ENCODE measurements at regions not wholly inside any gene's neighbourhood (a gene's known extent, or its start where the extent isn't known, plus 50 kb on each side); places are given as distances from the start of the nearest gene placed in this dataset.

GRCh38 chr4:43742083-43742482, 706.5 kb downstream of the KCTD8 start:
- in situ Hi-C loops (cut with MboI; ENCODE audit: low sequenced_read_pairs, unreplicated experiment): no loop called here
- no peak for DNase-seq (ENCODE audit: low spot score)
- TF ChIP-seq, protein P1, sequence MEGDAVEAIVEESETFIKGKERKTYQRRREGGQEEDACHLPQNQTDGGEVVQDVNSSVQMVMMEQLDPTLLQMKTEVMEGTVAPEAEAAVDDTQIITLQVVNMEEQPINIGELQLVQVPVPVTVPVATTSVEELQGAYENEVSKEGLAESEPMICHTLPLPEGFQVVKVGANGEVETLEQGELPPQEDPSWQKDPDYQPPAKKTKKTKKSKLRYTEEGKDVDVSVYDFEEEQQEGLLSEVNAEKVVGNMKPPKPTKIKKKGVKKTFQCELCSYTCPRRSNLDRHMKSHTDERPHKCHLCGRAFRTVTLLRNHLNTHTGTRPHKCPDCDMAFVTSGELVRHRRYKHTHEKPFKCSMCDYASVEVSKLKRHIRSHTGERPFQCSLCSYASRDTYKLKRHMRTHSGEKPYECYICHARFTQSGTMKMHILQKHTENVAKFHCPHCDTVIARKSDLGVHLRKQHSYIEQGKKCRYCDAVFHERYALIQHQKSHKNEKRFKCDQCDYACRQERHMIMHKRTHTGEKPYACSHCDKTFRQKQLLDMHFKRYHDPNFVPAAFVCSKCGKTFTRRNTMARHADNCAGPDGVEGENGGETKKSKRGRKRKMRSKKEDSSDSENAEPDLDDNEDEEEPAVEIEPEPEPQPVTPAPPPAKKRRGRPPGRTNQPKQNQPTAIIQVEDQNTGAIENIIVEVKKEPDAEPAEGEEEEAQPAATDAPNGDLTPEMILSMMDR (IDR thresholded peaks at IDR 0.05; ENCODE audit: borderline replicate concordance, control extremely low read depth, extremely low read depth, insufficient read depth, missing control alignments): no peak

DNA sequence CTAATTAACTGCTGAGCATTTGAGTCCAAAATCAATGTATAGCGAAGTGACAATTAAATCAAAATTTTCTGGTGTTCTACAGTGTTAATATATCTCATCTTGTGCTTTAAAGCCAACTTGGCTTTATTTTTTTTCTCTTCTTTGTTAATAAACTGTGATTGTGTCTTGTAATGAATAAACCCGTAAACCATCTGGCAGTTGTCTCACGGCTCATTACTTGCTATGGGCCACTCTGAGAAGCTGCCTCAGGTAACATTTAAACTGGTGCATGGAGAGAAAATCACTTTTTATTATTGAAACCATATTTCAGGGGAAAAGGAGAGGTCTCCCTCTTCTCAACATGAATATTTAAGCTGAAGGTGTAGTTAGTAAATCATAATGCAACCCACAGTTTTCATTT, 694.0 kb downstream of the KCTD8 start:
- in situ Hi-C loops (cut with MboI; ENCODE audit: low sequenced_read_pairs, unreplicated experiment): loop anchor here (25.0 kb wide), 2 partner anchors 108 to 617 kb away; no protein-coding TSS in a partner anchor
- DNase-seq (ENCODE audit: low spot score): no peak

DNA sequence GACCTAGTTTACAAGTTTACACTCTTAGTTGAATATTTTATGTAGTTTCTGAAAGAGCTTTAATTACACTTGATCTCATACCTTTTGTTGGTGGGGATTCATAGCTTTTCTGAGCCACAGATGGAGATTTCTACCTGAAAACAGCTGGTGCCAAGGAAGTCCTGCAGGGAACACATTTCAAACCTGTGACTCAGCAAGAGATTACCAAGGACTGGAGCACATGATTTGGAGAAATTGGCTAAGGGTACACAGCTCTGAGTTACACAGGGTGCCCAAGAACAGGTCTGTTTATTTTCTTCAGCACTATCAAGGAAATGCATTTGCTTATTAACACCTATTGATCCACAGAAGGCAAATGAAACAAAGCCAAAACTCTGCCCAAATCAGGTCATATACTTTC, 691.5 kb downstream of the KCTD8 start:
- in situ Hi-C loops (cut with MboI; ENCODE audit: low sequenced_read_pairs, unreplicated experiment): loop anchor here (25.0 kb wide), 2 partner anchors 105 to 620 kb away; no protein-coding TSS in a partner anchor
- DNase-seq (ENCODE audit: low spot score): no peak
- TF ChIP-seq, protein P1 (IDR thresholded peaks at IDR 0.05; ENCODE audit: borderline replicate concordance, control extremely low read depth, extremely low read depth, insufficient read depth, missing control alignments): no peak

More for the DNA sequence above, 694.0 kb downstream of the KCTD8 start:
- TF ChIP-seq, protein P1 (IDR thresholded peaks at IDR 0.05; ENCODE audit: borderline replicate concordance, control extremely low read depth, extremely low read depth, insufficient read depth, missing control alignments): no peak

- in situ Hi-C loops (cut with MboI; ENCODE audit: low sequenced_read_pairs, unreplicated experiment): loop anchor here (25.0 kb wide), 2 partner anchors 103 to 622 kb away; no protein-coding TSS in a partner anchor
- TF ChIP-seq, protein P1 (IDR thresholded peaks at IDR 0.05; ENCODE audit: borderline replicate concordance, control extremely low read depth, extremely low read depth, insufficient read depth, missing control alignments): no peak
- no peak for DNase-seq (ENCODE audit: low spot score)
Measured at GRCh38 chr4:43758836-43759235, 689.8 kb downstream of the KCTD8 start.

DNA sequence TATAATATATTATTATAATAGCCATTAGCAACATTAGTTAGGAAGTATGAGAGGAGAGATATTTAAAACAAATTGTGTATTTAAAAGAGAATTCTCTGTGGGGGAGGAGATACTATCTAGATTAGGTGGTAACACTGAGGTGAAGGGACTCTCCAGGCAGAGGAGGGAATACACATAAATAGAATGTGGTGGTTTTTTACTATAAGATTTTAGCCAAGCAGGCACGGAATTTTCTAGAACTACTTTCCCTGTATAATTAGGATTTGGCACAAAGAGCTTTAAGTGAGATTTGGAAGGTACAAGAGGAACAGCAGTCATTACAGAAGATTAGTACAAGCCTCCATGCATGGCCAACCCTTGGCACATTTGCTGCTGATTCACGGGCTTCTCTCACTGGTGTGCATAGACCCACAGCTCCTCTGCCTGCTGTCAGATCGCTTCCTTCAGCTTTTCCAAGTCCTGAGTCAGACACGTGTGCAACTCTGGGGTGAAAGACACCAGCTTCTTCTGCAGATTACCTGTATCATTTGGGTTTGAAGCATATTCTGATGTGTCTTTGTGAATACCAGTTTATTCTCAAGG, 685.5 kb downstream of the KCTD8 start:
- TF ChIP-seq, protein P1 (IDR thresholded peaks at IDR 0.05; ENCODE audit: borderline replicate concordance, control extremely low read depth, extremely low read depth, insufficient read depth, missing control alignments): no peak
- in situ Hi-C loops (cut with MboI; ENCODE audit: low sequenced_read_pairs, unreplicated experiment): loop anchor here (25.0 kb wide), 2 partner anchors 99 to 626 kb away; no protein-coding TSS in a partner anchor
- DNase-seq (ENCODE audit: low spot score): no peak

DNA sequence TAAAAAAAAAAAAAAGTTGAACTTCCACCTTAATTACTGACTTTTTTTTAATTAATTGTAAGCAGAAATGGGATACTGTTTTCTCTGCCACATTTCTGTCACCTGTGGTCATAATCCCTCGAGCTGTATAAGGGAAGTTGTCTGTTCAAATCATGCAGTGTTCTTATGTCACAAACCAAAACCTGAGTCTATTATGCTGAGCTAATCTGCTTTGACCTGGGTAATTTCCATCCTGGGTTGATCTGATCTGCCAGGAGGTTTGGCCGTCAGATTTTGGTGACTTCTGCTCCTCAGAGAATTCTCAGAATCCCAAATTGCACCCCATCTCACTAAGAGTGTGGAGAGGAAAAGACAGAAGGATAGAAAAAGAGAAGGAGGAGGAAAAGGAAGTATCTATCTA, 683.1 kb downstream of the KCTD8 start:
- DNase-seq (ENCODE audit: low spot score): no peak
- in situ Hi-C loops (cut with MboI; ENCODE audit: low sequenced_read_pairs, unreplicated experiment): loop anchor here (25.0 kb wide), 2 partner anchors 97 to 628 kb away; no protein-coding TSS in a partner anchor
- TF ChIP-seq, protein P1 (IDR thresholded peaks at IDR 0.05; ENCODE audit: borderline replicate concordance, control extremely low read depth, extremely low read depth, insufficient read depth, missing control alignments): no peak

All from GM13976 (cell line).